IPS-15b (cell line): ENCODE measurements at regions not wholly inside any gene's neighbourhood (a gene's known extent, or its start where the extent isn't known, plus 50 kb on each side); places are given as distances from the start of the nearest gene placed in this dataset.

Experiments used
- H3K27me3 ChIP-seq: one replicate; pipeline ENCODE4 v1.6.1; 2013; ENCODE audit warnings: low read length; ENCODE audit not compliant: control insufficient read depth, insufficient read depth
- H3K36me3 ChIP-seq: one replicate; pipeline ENCODE4 v1.6.1; 2013; ENCODE audit warnings: low read length; ENCODE audit not compliant: control insufficient read depth, insufficient read depth
- H3K4me1 ChIP-seq: one replicate; pipeline ENCODE4 v1.6.1; 2013; ENCODE audit warnings: mild to moderate bottlenecking, low read length; ENCODE audit not compliant: control insufficient read depth, insufficient read depth
- H3K4me3 ChIP-seq: one replicate; pipeline ENCODE4 v1.5.1; 2013; ENCODE audit warnings: low read depth, low read length
- H3K9ac ChIP-seq: one replicate; pipeline ENCODE4 v1.6.1; 2013; ENCODE audit warnings: low read depth, mild to moderate bottlenecking, low read length
- H3K9me3 ChIP-seq: one replicate; pipeline ENCODE4 v1.6.1; 2013; ENCODE audit warnings: mild to moderate bottlenecking, low read length; ENCODE audit not compliant: control insufficient read depth, insufficient read depth

- Histone ChIP-seq H3K9ac (no peak overlapping the region), H3K9me3 (no peaks in the 10 kb centered on the region), H3K27me3 (no peaks in the 10 kb centered on the region), H3K4me3 (no peak overlapping the region), H3K36me3 (no peaks in the 10 kb centered on the region), H3K4me1 (no peaks in the 10 kb centered on the region)
Measured at GRCh38 chr16:26666486-26666885, 400.2 kb upstream of the C16orf82 start.

- no peaks in the 10 kb centered on the region for H3K27me3 ChIP-seq
- no peaks in the 10 kb centered on the region for H3K4me1 ChIP-seq
- H3K36me3 ChIP-seq: no peaks in the 10 kb centered on the region
- H3K9ac ChIP-seq: no peak overlapping the region
- H3K4me3 ChIP-seq: no peak overlapping the region
- no peaks in the 10 kb centered on the region for H3K9me3 ChIP-seq
Measured at GRCh38 chr16:26667307-26667706, 399.4 kb upstream of the C16orf82 start.

- Histone ChIP-seq H3K9me3 (no peaks in the 10 kb centered on the region), H3K27me3 (no peaks in the 10 kb centered on the region), H3K36me3 (no peaks in the 10 kb centered on the region)
Measured at GRCh38 chr16:26668026-26668425, 398.7 kb upstream of the C16orf82 start.

GRCh38 chr16:26672206-26672605 is 394.5 kb upstream of the C16orf82 start:
- no peaks in the 10 kb centered on the region for H3K27me3 ChIP-seq

More at GRCh38 chr16:26668026-26668425, 398.7 kb upstream of the C16orf82 start:
- Histone ChIP-seq H3K4me1 (no peaks in the 10 kb centered on the region), H3K4me3 (no peak overlapping the region), H3K9ac (no peak overlapping the region)

GRCh38 chr16:26673011-26673410 is 393.7 kb upstream of the C16orf82 start:
- H3K9me3 ChIP-seq: no peaks in the 10 kb centered on the region
- H3K4me3 ChIP-seq: no peak overlapping the region
- H3K9ac ChIP-seq: no peak overlapping the region
- no peaks in the 10 kb centered on the region for H3K4me1 ChIP-seq
- H3K27me3 ChIP-seq: no peaks in the 10 kb centered on the region
- H3K36me3 ChIP-seq: no peaks in the 10 kb centered on the region

More at GRCh38 chr16:26672206-26672605, 394.5 kb upstream of the C16orf82 start:
- H3K4me3 ChIP-seq: no peak overlapping the region
- no peaks in the 10 kb centered on the region for H3K4me1 ChIP-seq
- no peak overlapping the region for H3K9ac ChIP-seq
- H3K36me3 ChIP-seq: no peaks in the 10 kb centered on the region
- H3K9me3 ChIP-seq: no peaks in the 10 kb centered on the region

GRCh38 chr16:26680671-26681070 is 386.1 kb upstream of the C16orf82 start:
- Histone ChIP-seq H3K9me3 (no peaks in the 10 kb centered on the region), H3K4me1 (no peaks in the 10 kb centered on the region), H3K9ac (no peak overlapping the region), H3K4me3 (no peak overlapping the region), H3K36me3 (no peaks in the 10 kb centered on the region), H3K27me3 (no peaks in the 10 kb centered on the region)

GRCh38 chr16:26688105-26688504 is 378.6 kb upstream of the C16orf82 start:
- H3K9me3 ChIP-seq: no peaks in the 10 kb centered on the region
- no peak overlapping the region for H3K9ac ChIP-seq
- H3K4me1 ChIP-seq: no peaks in the 10 kb centered on the region
- H3K27me3 ChIP-seq: no peaks in the 10 kb centered on the region
- no peaks in the 10 kb centered on the region for H3K36me3 ChIP-seq
- H3K4me3 ChIP-seq: no peak overlapping the region

GRCh38 chr16:26688699-26689098 is 378.0 kb upstream of the C16orf82 start:
- H3K36me3 ChIP-seq: no peaks in the 10 kb centered on the region
- H3K9ac ChIP-seq: no peak overlapping the region
- no peak overlapping the region for H3K4me3 ChIP-seq
- no peaks in the 10 kb centered on the region for H3K4me1 ChIP-seq
- no peaks in the 10 kb centered on the region for H3K9me3 ChIP-seq
- H3K27me3 ChIP-seq: no peaks in the 10 kb centered on the region

GRCh38 chr16:26692658-26693057 is 374.1 kb upstream of the C16orf82 start:
- H3K4me1 ChIP-seq: no peaks in the 10 kb centered on the region
- H3K9ac ChIP-seq: no peak overlapping the region
- no peak overlapping the region for H3K4me3 ChIP-seq
- H3K36me3 ChIP-seq: no peaks in the 10 kb centered on the region
- no peaks in the 10 kb centered on the region for H3K9me3 ChIP-seq
- H3K27me3 ChIP-seq: no peaks in the 10 kb centered on the region

- no peaks in the 10 kb centered on the region for H3K4me1 ChIP-seq
- H3K4me3 ChIP-seq: no peak overlapping the region
- H3K9ac ChIP-seq: no peak overlapping the region
- no peaks in the 10 kb centered on the region for H3K27me3 ChIP-seq
- H3K9me3 ChIP-seq: peaks cover 3% of the 10 kb centered on the region
- H3K36me3 ChIP-seq: no peaks in the 10 kb centered on the region
Measured at GRCh38 chr16:26697807-26698206, 368.9 kb upstream of the C16orf82 start.

GRCh38 chr16:26700250-26700649 is 366.5 kb upstream of the C16orf82 start:
- Histone ChIP-seq H3K9ac (no peak overlapping the region), H3K27me3 (no peaks in the 10 kb centered on the region), H3K36me3 (no peaks in the 10 kb centered on the region), H3K4me1 (no peaks in the 10 kb centered on the region), H3K9me3 (peaks cover 3% of the 10 kb centered on the region), H3K4me3 (no peak overlapping the region)

- Histone ChIP-seq H3K9me3 (peaks cover 3% of the 10 kb centered on the region), H3K4me3 (no peak overlapping the region), H3K9ac (no peak overlapping the region), H3K36me3 (no peaks in the 10 kb centered on the region), H3K27me3 (no peaks in the 10 kb centered on the region), H3K4me1 (no peaks in the 10 kb centered on the region)
Measured at GRCh38 chr16:26701243-26701886, 365.4 kb upstream of the C16orf82 start.
